Germinal center (tissue), 1 donor: ENCODE measurements at regions not wholly inside any gene's neighbourhood (a gene's known extent, or its start where the extent isn't known, plus 50 kb on each side); places are given as distances from the start of the nearest gene placed in this dataset.
"Not testable (repeated sequence)": the region's sequence is repeated elsewhere in the genome, so short reads cannot be mapped to it uniquely, and the experiment has no call there.

Source experiments
- DNase-seq: peaks from one replicate; pipeline ENCODE4 v3.0.0; 2012; ENCODE audit warnings: mixed read lengths, low spot score

GRCh38 chr5:34329201-34329600, 286.2 kb upstream of the C1QTNF3 start:
- DNase-seq, result not testable (repeated sequence)

- not testable (repeated sequence) for DNase-seq
Measured at GRCh38 chr5:34329611-34330108, 286.6 kb upstream of the C1QTNF3 start.

- DNase-seq, result not testable (repeated sequence)
Measured at GRCh38 chr5:34331928-34332454, 289.0 kb upstream of the C1QTNF3 start.

GRCh38 chr5:34339408-34340001, 296.5 kb upstream of the C1QTNF3 start:
- not testable (repeated sequence) for DNase-seq

GRCh38 chr5:34354440-34354839, 301.7 kb upstream of the RAI14 start:
- not testable (repeated sequence) for DNase-seq

- DNase-seq, result not testable (repeated sequence)
Measured at GRCh38 chr5:34371417-34371816, 284.7 kb upstream of the RAI14 start.

GRCh38 chr5:34371817-34372216, 284.3 kb upstream of the RAI14 start:
- not testable (repeated sequence) for DNase-seq

GRCh38 chr5:34372739-34373138, 283.4 kb upstream of the RAI14 start:
- not testable (repeated sequence) for DNase-seq

- DNase-seq, result not testable (repeated sequence)
Measured at GRCh38 chr5:34377651-34378050, 278.5 kb upstream of the RAI14 start.

GRCh38 chr5:34378498-34378897, 277.6 kb upstream of the RAI14 start:
- DNase-seq, result not testable (repeated sequence)

GRCh38 chr5:34388754-34389153, 267.4 kb upstream of the RAI14 start:
- not testable (repeated sequence) for DNase-seq

- DNase-seq, result no peak
Measured at GRCh38 chr5:34409373-34409772, 246.8 kb upstream of the RAI14 start.

GRCh38 chr5:34410411-34411139, 245.6 kb upstream of the RAI14 start:
- DNase-seq, result no peak

- no peak for DNase-seq
Measured at GRCh38 chr5:34411470-34412346, 244.4 kb upstream of the RAI14 start.

- DNase-seq, result no peak
Measured at GRCh38 chr5:34412736-34413135, 243.4 kb upstream of the RAI14 start.

- DNase-seq, result no peak
Measured at GRCh38 chr5:34415559-34416198, 240.4 kb upstream of the RAI14 start.

- DNase-seq, result no peak
Measured at GRCh38 chr5:34416501-34417008, 239.6 kb upstream of the RAI14 start.

GRCh38 chr5:34420191-34420590, 235.9 kb upstream of the RAI14 start:
- not testable (repeated sequence) for DNase-seq

GRCh38 chr5:34436761-34437501, 219.2 kb upstream of the RAI14 start:
- DNase-seq, result no peak

GRCh38 chr5:34439601-34440000, 216.5 kb upstream of the RAI14 start:
- no peak for DNase-seq

GRCh38 chr5:34441767-34442166, 214.4 kb upstream of the RAI14 start:
- DNase-seq, result not testable (repeated sequence)
